Hematopoietic multipotent progenitor cell treated with erythropoietin and hydrocortisone succinate and interleukin-3 and kit ligand, for 15 days (in vitro differentiated cells): ENCODE measurements at regions not wholly inside any gene's neighbourhood (a gene's known extent, or its start where the extent isn't known, plus 50 kb on each side); places are given as distances from the start of the nearest gene placed in this dataset.
"Not testable (repeated sequence)": the region's sequence is repeated elsewhere in the genome, so short reads cannot be mapped to it uniquely, and the experiment has no call there.

Source experiments
- DNase-seq: peaks from one replicate; pipeline ENCODE4 v3.0.0-alpha.2; 2015; ENCODE audit warnings: low spot score

- not testable (repeated sequence) for DNase-seq
These were observed 110.6 kb downstream of the RPIA start for GRCh38 chr2:88802026-88802425.

GRCh38 chr2:88807237-88807962 lies 115.9 kb downstream of the RPIA start:
- DNase-seq = no peak

- DNase-seq = no peak
These were observed 116.6 kb downstream of the RPIA start for GRCh38 chr2:88808083-88808482.

- DNase-seq = no peak
These were observed 117.2 kb downstream of the RPIA start for GRCh38 chr2:88808652-88809051.

- no peak for DNase-seq
These were observed 117.7 kb downstream of the RPIA start for GRCh38 chr2:88809216-88809615.

- DNase-seq = no peak
These were observed 118.5 kb downstream of the RPIA start for GRCh38 chr2:88810017-88810416.

- DNase-seq = no peak
These were observed 119.0 kb downstream of the RPIA start for GRCh38 chr2:88810488-88810887.

GRCh38 chr2:88811233-88811632 lies 119.8 kb downstream of the RPIA start:
- DNase-seq = no peak

GRCh38 chr2:88811681-88812080 lies 120.2 kb downstream of the RPIA start:
- DNase-seq = no peak

GRCh38 chr2:88813612-88814011 lies 122.1 kb downstream of the RPIA start:
- DNase-seq = no peak

GRCh38 chr2:88815282-88815681 lies 123.8 kb downstream of the RPIA start:
- DNase-seq = no peak

- no peak for DNase-seq
These were observed 124.2 kb downstream of the RPIA start for GRCh38 chr2:88815697-88816096.

GRCh38 chr2:88818381-88818780 lies 126.9 kb downstream of the RPIA start:
- DNase-seq = no peak

GRCh38 chr2:88824951-88825350 lies 133.5 kb downstream of the RPIA start:
- no peak for DNase-seq

- no peak for DNase-seq
These were observed 134.9 kb downstream of the RPIA start for GRCh38 chr2:88826399-88826798.

- DNase-seq = no peak
These were observed 136.3 kb downstream of the RPIA start for GRCh38 chr2:88827821-88828220.

- DNase-seq = no peak
These were observed 137.1 kb downstream of the RPIA start for GRCh38 chr2:88828397-88829137.

- DNase-seq = no peak
These were observed 138.4 kb downstream of the RPIA start for GRCh38 chr2:88829607-88830463.

GRCh38 chr2:88831071-88831791 lies 139.8 kb downstream of the RPIA start:
- DNase-seq = no peak

- DNase-seq = peak; percentile 60
These were observed 140.3 kb downstream of the RPIA start for GRCh38 chr2:88831792-88832248.

GRCh38 chr2:88832311-88832991 lies 141.0 kb downstream of the RPIA start:
- DNase-seq = no peak
